ENCODE measurements at regions not wholly inside any gene's neighbourhood (a gene's known extent, or its start where the extent isn't known, plus 50 kb on each side); places are given as distances from the start of the nearest gene placed in this dataset.

- intact Hi-C loops (cut with DNase I) = no loop called here
These were observed 210.8 kb upstream of the RAB6C start for GRCh38 chr2:129768485-129769184.

GRCh38 chr2:129769185-129769991, 210.1 kb upstream of the RAB6C start:
- intact Hi-C loops (cut with DNase I) = no loop called here
- DNase-seq (ENCODE audit: low spot score) = peak; percentile 29

More at GRCh38 chr2:129768485-129769184, 210.8 kb upstream of the RAB6C start:
- DNase-seq (ENCODE audit: low spot score) = peak; percentile 31

- intact Hi-C loops (cut with DNase I) = no loop called here
- DNase-seq (ENCODE audit: low spot score) = peak; percentile 51
These were observed 207.9 kb upstream of the RAB6C start for GRCh38 chr2:129771418-129772189.

- DNase-seq (ENCODE audit: low spot score) = no peak
- intact Hi-C loops (cut with DNase I) = no loop called here
These were observed 207.3 kb upstream of the RAB6C start for GRCh38 chr2:129772190-129772579.

- intact Hi-C loops (cut with DNase I) = no loop called here
- peak; percentile 20 for DNase-seq (ENCODE audit: low spot score)
These were observed 203.4 kb upstream of the RAB6C start for GRCh38 chr2:129775952-129776653.

GRCh38 chr2:129777146-129777545, 202.3 kb upstream of the RAB6C start:
- peak; percentile 70 for DNase-seq (ENCODE audit: low spot score)
- intact Hi-C loops (cut with DNase I) = no loop called here

GRCh38 chr2:129777762-129778583, 201.5 kb upstream of the RAB6C start:
- intact Hi-C loops (cut with DNase I) = no loop called here
- peak; percentile 49 for DNase-seq (ENCODE audit: low spot score)

- no peak for DNase-seq (ENCODE audit: low spot score)
- intact Hi-C loops (cut with DNase I) = no loop called here
These were observed 200.9 kb upstream of the RAB6C start for GRCh38 chr2:129778584-129778877.

- DNase-seq (ENCODE audit: low spot score) = peak; percentile 46
- intact Hi-C loops (cut with DNase I) = no loop called here
These were observed 199.7 kb upstream of the RAB6C start for GRCh38 chr2:129779783-129780182.

- intact Hi-C loops (cut with DNase I) = no loop called here
- DNase-seq (ENCODE audit: low spot score) = peak; percentile 66
These were observed 198.9 kb upstream of the RAB6C start for GRCh38 chr2:129780316-129781270.

- peak; percentile 72 for DNase-seq (ENCODE audit: low spot score)
- intact Hi-C loops (cut with DNase I) = no loop called here
These were observed 197.5 kb upstream of the RAB6C start for GRCh38 chr2:129781749-129782632.

- DNase-seq (ENCODE audit: low spot score) = peak; percentile 15
- intact Hi-C loops (cut with DNase I) = no loop called here
These were observed 196.9 kb upstream of the RAB6C start for GRCh38 chr2:129782633-129782990.

- peak; percentile 29 for DNase-seq (ENCODE audit: low spot score)
- intact Hi-C loops (cut with DNase I) = no loop called here
These were observed 195.0 kb upstream of the RAB6C start for GRCh38 chr2:129784486-129784885.

GRCh38 chr2:129791712-129792111, 187.8 kb upstream of the RAB6C start:
- DNase-seq (ENCODE audit: low spot score) = peak; percentile 56
- intact Hi-C loops (cut with DNase I) = no loop called here

- DNase-seq (ENCODE audit: low spot score) = no peak
- intact Hi-C loops (cut with DNase I) = no loop called here
These were observed 186.0 kb upstream of the RAB6C start for GRCh38 chr2:129793431-129793902.

- intact Hi-C loops (cut with DNase I) = no loop called here
- peak; percentile 17 for DNase-seq (ENCODE audit: low spot score)
These were observed 185.3 kb upstream of the RAB6C start for GRCh38 chr2:129794116-129794515.

GRCh38 chr2:129794540-129794939, 184.9 kb upstream of the RAB6C start:
- intact Hi-C loops (cut with DNase I) = no loop called here
- peak; percentile 57 for DNase-seq (ENCODE audit: low spot score)
